Heart left ventricle (tissue), 13 donors: ENCODE measurements at regions not wholly inside any gene's neighbourhood (a gene's known extent, or its start where the extent isn't known, plus 50 kb on each side); places are given as distances from the start of the nearest gene placed in this dataset.

Source experiments
- POLR2A ChIP-seq, 2 donors: fragments of 450-650 bp; IDR thresholded peaks; one replicate each; pipeline ENCODE4 v1.6.1; 2017; ENCODE audit warnings: antibody characterized with exemption in 2 of 2, mild to moderate bottlenecking in 2 of 2, moderate library complexity in 2 of 2
- TF ChIP-seq, protein P1 (sequence below), 12 donors: fragments of 200-600 bp; sonication (generic) in 4 of 12; IDR thresholded peaks; one replicate each; pipeline versions ENCODE4 v1.5.0 to v1.8.0; 2018 to 2022; ENCODE audit warnings: antibody characterized with exemption in 12 of 12, mild to moderate bottlenecking in 5 of 12
- donor health status: ischemic (EF 13 %, LVEDD 7.1; RV severe dilation, severe dysfunction).
- donor health status: DM: no; HTN: yes; CAD: no.
- donor health status: DM: no; HTN: no; CAD: no.
- donor health status: ischemic (EF 25% LVEDD 6.9; RV normal size, moderate dysfunction).
- donor health status: ischemic (EF 25% LVEDD 5.7; RV mildly dilated, moderate dysfunction).
- donor health status: ischemic (EF 35%, LVEDD 5.7; RV mildly dilated, moderate dysfunction).
- donor health status: nonischemic (EF 11% LVEDD 7.7; RV severe dilation, severe dysfunction).
- donor health status: DM: yes; HTN: yes; CAD: no.
- donor health status: PGD.
- donor health status: ischemic (EF 29% LVEDD 5.4; RV normal size, mild dysfunction).
- donor health status: nonischemic (EF 23%, LVEDD 6.1; RV moderate dilation, normal function).

DNA sequence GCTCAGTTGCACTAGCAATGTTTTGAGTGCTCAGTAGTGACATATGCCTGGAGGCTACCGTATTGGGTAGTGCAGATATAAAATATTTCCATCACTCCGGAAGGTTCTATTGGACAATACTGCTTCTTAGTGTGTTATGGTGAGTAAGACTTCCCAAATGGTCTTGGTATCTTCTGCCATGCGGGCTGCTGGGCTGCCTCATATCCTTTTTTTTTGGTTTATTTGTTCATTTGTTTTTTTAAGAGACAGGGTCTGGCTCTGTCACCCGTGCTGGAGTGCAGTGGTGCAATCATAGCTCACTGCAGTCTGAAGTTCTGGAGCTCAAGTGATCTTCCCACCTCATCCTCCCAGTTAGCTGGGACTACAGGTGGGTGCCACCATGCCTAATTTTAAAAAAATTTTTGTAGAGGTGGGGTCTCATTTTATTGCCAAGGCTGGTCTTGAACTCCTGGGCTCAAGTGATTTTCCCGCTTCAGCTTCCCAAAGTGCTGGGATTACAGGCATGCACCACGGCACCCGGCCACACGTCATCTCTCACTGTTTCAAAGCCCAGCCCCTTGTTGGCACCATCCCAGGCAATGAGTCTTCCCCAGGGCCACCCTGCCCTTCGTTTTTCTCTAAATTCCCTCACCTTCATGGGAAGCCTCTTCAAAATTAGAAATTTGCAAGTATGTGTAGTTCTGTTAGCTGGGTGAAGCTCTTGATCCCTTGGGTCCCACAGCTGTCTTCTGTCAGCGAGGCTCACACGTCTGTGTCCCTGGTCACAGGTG is 111.0 kb upstream of the KLF14 start:
- TF ChIP-seq, protein P1, sequence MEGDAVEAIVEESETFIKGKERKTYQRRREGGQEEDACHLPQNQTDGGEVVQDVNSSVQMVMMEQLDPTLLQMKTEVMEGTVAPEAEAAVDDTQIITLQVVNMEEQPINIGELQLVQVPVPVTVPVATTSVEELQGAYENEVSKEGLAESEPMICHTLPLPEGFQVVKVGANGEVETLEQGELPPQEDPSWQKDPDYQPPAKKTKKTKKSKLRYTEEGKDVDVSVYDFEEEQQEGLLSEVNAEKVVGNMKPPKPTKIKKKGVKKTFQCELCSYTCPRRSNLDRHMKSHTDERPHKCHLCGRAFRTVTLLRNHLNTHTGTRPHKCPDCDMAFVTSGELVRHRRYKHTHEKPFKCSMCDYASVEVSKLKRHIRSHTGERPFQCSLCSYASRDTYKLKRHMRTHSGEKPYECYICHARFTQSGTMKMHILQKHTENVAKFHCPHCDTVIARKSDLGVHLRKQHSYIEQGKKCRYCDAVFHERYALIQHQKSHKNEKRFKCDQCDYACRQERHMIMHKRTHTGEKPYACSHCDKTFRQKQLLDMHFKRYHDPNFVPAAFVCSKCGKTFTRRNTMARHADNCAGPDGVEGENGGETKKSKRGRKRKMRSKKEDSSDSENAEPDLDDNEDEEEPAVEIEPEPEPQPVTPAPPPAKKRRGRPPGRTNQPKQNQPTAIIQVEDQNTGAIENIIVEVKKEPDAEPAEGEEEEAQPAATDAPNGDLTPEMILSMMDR (IDR thresholded peaks at IDR 0.05), result no peak
- no peak for TF ChIP-seq POLR2A (IDR thresholded peaks at IDR 0.05)
